RWPE1 (cell line): ENCODE measurements at regions not wholly inside any gene's neighbourhood (a gene's known extent, or its start where the extent isn't known, plus 50 kb on each side); places are given as distances from the start of the nearest gene placed in this dataset.
A peak's percentile ranks its signal among the peaks of the same experiment; 100 is the strongest.

ENCODE experiments used
- CTCF ChIA-PET: fragments of 350-600 bp; sonication (Branson Sonifier 250); formaldehyde crosslinking; extraction: SDS; loops from one replicate; lab custom pipeline; 2021; lab: Yijun Ruan, JAX
- POLR2A ChIA-PET: fragments of 400-600 bp; formaldehyde crosslinking; extraction: SDS; loops from one replicate; lab custom pipeline; 2020; ENCODE audit warnings: antibody characterized with exemption; ENCODE audit not compliant: low non-redundant PET; lab: Yijun Ruan, JAX
- DNase-seq: peaks from one replicate; pipeline ENCODE4 v3.0.0; 2012; ENCODE audit warnings: low spot score
- H3K27ac ChIP-seq: fragments of 450-650 bp; 2 replicates; pipeline ENCODE4 v1.5.1; 2017
- CTCF ChIP-seq: fragments of 450-650 bp; conservative IDR thresholded peaks from 2 replicates; pipeline ENCODE4 v1.5.1; 2017; ENCODE audit warnings: low read depth, mild to moderate bottlenecking

DNA sequence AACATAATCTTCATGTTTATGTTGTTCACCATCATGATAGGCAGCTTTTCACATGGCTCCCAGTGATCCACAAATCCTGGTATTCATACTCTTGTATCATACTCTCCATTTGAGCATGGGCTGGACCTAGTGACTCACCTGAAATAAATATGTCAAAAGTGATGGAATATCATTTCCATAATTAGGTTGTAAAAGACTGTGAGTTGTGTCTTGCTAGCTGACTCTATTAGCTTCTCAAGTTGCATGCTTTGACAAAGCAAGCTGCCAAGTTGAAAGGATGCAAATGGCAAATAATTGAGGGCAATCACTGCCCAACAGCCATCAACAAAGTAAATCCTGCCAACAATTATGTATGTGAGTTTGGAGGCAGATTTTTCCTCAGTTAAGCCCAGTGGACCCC, 300.4 kb downstream of the AHR start:
- ChIA-PET CTCF (interaction anchor here (0.5 to 1.0 kb wide), 2 partner anchors 157 to 298 kb away, joined by 3 read pairs; no protein-coding TSS in a partner anchor), POLR2A (no interaction called here)
- TF ChIP-seq CTCF: no peak
- no peak overlapping the region for H3K27ac ChIP-seq
- peak; percentile 75 for DNase-seq

DNA sequence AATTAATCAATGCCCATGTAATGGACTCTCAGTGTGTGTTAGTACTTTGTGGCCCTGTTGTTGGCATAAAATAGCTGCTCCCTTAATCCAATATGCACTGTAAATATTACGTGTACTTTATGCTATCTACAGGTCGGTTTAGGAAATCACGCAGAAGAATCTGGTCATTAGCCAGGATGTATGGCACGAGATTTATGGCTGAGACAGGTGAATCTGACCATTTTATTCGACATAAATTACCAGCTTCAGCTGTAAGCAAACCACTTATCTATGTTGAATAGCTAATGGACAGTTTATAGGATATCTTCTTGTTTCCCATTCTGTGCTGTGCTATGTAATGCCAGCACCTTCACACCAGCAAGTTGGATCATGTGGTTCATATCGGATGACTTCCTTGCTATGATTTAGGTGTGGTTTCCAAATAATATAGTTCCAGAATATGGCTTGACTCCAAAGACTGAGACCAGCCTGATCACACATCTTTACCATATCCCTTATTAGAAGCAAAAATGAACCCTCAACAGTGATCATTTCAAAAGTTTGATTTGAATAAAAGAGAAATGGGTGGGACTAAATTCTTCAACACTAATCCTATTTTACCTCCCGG, 301.4 kb downstream of the AHR start:
- H3K27ac ChIP-seq: no peak overlapping the region
- ChIA-PET CTCF (interaction anchor here (0.6 to 1.0 kb wide), 3 partner anchors 54 to 942 kb away, joined by 3 read pairs; no protein-coding TSS in a partner anchor), POLR2A (no interaction called here)
- DNase-seq: no peak
- no peak for TF ChIP-seq CTCF

- TF ChIP-seq CTCF: no peak
- ChIA-PET POLR2A (no interaction called here), CTCF (interaction anchor here (0.6 to 0.7 kb wide), 4 partner anchors 48 to 943 kb away, joined by 3 to 4 read pairs (median 3); no protein-coding TSS in a partner anchor)
- DNase-seq: peak; percentile 93
- no peak overlapping the region for H3K27ac ChIP-seq
These were observed 301.9 kb downstream of the AHR start for GRCh38 chr7:17600340-17600752.

DNA sequence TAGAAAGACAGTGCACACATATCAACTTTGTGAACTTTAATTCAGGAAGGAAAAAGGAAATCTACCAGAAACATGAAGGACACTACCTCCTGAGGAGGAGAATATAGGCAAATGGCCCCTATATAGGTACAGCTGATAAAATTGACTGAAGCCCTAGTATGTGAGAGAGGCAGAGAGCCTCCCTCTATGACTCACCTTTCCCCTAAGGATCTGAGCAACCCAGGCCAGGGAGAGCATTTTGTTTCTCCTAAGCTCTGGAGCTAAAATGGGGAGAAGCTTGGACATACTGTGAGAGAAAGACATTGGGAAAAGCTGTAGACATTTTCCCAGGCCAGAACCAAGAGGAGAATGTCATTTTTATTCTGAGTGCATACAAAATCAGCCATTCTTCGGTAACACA, 303.5 kb downstream of the AHR start:
- POLR2A ChIA-PET: no interaction called here
- CTCF ChIA-PET: no interaction called here
- no peak for DNase-seq
- no peak overlapping the region; the same call in 1 of the 2 replicates for H3K27ac ChIP-seq
- TF ChIP-seq CTCF: no peak

DNA sequence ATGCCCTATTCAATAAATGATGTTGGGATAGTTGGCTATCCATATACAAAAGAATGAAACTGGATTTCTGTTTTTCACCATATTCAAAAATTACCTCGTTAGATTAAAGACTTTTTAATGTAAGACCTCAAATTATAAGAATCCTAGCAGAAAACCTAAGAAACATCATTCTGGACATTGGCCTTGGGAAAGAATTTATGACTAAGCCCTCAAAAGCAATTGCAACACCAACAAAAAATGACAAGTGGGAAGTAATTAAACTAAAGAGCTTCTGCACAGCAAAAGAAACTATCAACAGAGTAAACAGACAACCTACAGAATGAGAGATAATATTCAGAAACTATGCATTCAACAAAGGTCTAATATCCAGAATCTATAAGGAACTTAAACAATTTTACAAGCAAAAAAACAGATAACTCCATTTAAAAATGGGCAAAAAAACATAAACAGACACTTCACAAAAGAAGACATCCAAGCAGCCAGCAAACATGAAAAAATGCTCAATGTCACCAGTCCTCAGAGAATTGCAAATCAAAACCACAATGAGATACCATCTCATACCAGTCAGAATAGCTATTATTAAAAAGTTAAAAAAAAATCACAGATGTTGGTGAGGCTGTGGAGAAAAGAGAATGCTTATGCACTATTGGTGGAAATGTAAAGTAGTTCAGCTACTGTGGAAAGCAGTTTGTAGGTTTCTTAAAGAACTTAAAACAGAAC, 309.8 kb downstream of the AHR start:
- no peak for DNase-seq
- no peak for TF ChIP-seq CTCF
- ChIA-PET POLR2A (no interaction called here), CTCF (no interaction called here)
- no peak overlapping the region for H3K27ac ChIP-seq

DNA sequence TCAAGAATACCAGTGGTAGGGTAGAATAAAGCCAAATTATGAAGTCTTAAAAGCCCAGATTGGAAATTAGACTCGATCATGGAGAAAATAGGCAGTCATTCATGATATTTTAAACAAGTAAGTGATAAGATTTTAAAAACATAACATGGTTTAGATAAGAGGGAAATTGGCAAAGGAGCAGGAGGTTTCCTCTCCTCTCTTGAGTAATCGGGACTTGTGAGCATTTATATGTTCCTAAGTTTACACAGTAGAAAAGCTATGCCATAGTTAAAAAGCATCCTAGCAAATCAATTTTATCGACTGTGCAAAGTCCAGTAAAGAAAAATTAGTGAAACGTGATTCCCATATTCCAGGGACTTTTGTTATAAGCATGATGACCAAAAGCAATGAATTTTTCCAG, 313.2 kb downstream of the AHR start:
- TF ChIP-seq CTCF: no peak
- DNase-seq: no peak
- ChIA-PET CTCF (no interaction called here), POLR2A (no interaction called here)
- H3K27ac ChIP-seq: no peak overlapping the region
